IPS-15b (cell line): ENCODE measurements at regions not wholly inside any gene's neighbourhood (a gene's known extent, or its start where the extent isn't known, plus 50 kb on each side); places are given as distances from the start of the nearest gene placed in this dataset.

ENCODE experiments used
- H3K27me3 ChIP-seq: one replicate; pipeline ENCODE4 v1.6.1; 2013; ENCODE audit warnings: low read length; ENCODE audit not compliant: control insufficient read depth, insufficient read depth
- H3K36me3 ChIP-seq: one replicate; pipeline ENCODE4 v1.6.1; 2013; ENCODE audit warnings: low read length; ENCODE audit not compliant: control insufficient read depth, insufficient read depth
- H3K4me1 ChIP-seq: one replicate; pipeline ENCODE4 v1.6.1; 2013; ENCODE audit warnings: mild to moderate bottlenecking, low read length; ENCODE audit not compliant: control insufficient read depth, insufficient read depth
- H3K4me3 ChIP-seq: one replicate; pipeline ENCODE4 v1.5.1; 2013; ENCODE audit warnings: low read depth, low read length
- H3K9ac ChIP-seq: one replicate; pipeline ENCODE4 v1.6.1; 2013; ENCODE audit warnings: low read depth, mild to moderate bottlenecking, low read length
- H3K9me3 ChIP-seq: one replicate; pipeline ENCODE4 v1.6.1; 2013; ENCODE audit warnings: mild to moderate bottlenecking, low read length; ENCODE audit not compliant: control insufficient read depth, insufficient read depth

GRCh38 chr10:121213437-121213836 is 362.3 kb downstream of the WDR11 start:
- no peaks in the 10 kb centered on the region for H3K27me3 ChIP-seq
- H3K4me3 ChIP-seq: no peak overlapping the region
- peaks cover 2% of the 10 kb centered on the region for H3K4me1 ChIP-seq
- no peaks in the 10 kb centered on the region for H3K36me3 ChIP-seq
- H3K9ac ChIP-seq: no peak overlapping the region
- no peaks in the 10 kb centered on the region for H3K9me3 ChIP-seq

- no peaks in the 10 kb centered on the region for H3K9me3 ChIP-seq
- peaks cover 2% of the 10 kb centered on the region for H3K4me1 ChIP-seq
- no peaks in the 10 kb centered on the region for H3K27me3 ChIP-seq
- no peak overlapping the region for H3K4me3 ChIP-seq
- no peaks in the 10 kb centered on the region for H3K36me3 ChIP-seq
- no peak overlapping the region for H3K9ac ChIP-seq
These were observed 365.1 kb downstream of the WDR11 start for GRCh38 chr10:121216295-121216694.

GRCh38 chr10:121216721-121217181 is 365.6 kb downstream of the WDR11 start:
- no peak overlapping the region for H3K4me3 ChIP-seq
- H3K4me1 ChIP-seq: peaks cover 2% of the 10 kb centered on the region
- H3K27me3 ChIP-seq: no peaks in the 10 kb centered on the region
- no peaks in the 10 kb centered on the region for H3K9me3 ChIP-seq
- H3K36me3 ChIP-seq: no peaks in the 10 kb centered on the region
- no peak overlapping the region for H3K9ac ChIP-seq

GRCh38 chr10:121217331-121217730 is 366.2 kb downstream of the WDR11 start:
- H3K4me1 ChIP-seq: peaks cover 2% of the 10 kb centered on the region
- H3K9ac ChIP-seq: no peak overlapping the region
- no peak overlapping the region for H3K4me3 ChIP-seq
- H3K9me3 ChIP-seq: no peaks in the 10 kb centered on the region
- H3K27me3 ChIP-seq: no peaks in the 10 kb centered on the region
- H3K36me3 ChIP-seq: no peaks in the 10 kb centered on the region

- H3K36me3 ChIP-seq: no peaks in the 10 kb centered on the region
- H3K9ac ChIP-seq: no peak overlapping the region
- H3K9me3 ChIP-seq: no peaks in the 10 kb centered on the region
- no peaks in the 10 kb centered on the region for H3K27me3 ChIP-seq
- H3K4me3 ChIP-seq: no peak overlapping the region
- peaks cover 2% of the 10 kb centered on the region for H3K4me1 ChIP-seq
These were observed 369.9 kb downstream of the WDR11 start for GRCh38 chr10:121221072-121221471.

- Histone ChIP-seq H3K4me1 (peaks cover 2% of the 10 kb centered on the region), H3K36me3 (no peaks in the 10 kb centered on the region), H3K27me3 (no peaks in the 10 kb centered on the region), H3K9ac (no peak overlapping the region), H3K9me3 (no peaks in the 10 kb centered on the region), H3K4me3 (no peak overlapping the region)
These were observed 370.8 kb downstream of the WDR11 start for GRCh38 chr10:121221991-121222390.

GRCh38 chr10:121222842-121223241 is 371.7 kb downstream of the WDR11 start:
- H3K9ac ChIP-seq: no peak overlapping the region
- no peak overlapping the region for H3K4me3 ChIP-seq
- no peaks in the 10 kb centered on the region for H3K9me3 ChIP-seq
- no peaks in the 10 kb centered on the region for H3K36me3 ChIP-seq
- no peaks in the 10 kb centered on the region for H3K27me3 ChIP-seq
- peaks cover under 1% of the 10 kb centered on the region for H3K4me1 ChIP-seq

GRCh38 chr10:121231079-121231478 is 367.2 kb downstream of the FGFR2 start:
- H3K9me3 ChIP-seq: no peaks in the 10 kb centered on the region
- no peaks in the 10 kb centered on the region for H3K4me1 ChIP-seq
- H3K36me3 ChIP-seq: no peaks in the 10 kb centered on the region
- H3K27me3 ChIP-seq: no peaks in the 10 kb centered on the region
- H3K4me3 ChIP-seq: no peak overlapping the region
- no peak overlapping the region for H3K9ac ChIP-seq

GRCh38 chr10:121232494-121232893 is 365.8 kb downstream of the FGFR2 start:
- Histone ChIP-seq H3K27me3 (no peaks in the 10 kb centered on the region), H3K4me1 (no peaks in the 10 kb centered on the region), H3K36me3 (no peaks in the 10 kb centered on the region), H3K9ac (no peak overlapping the region), H3K9me3 (no peaks in the 10 kb centered on the region), H3K4me3 (no peak overlapping the region)

- Histone ChIP-seq H3K9me3 (no peaks in the 10 kb centered on the region), H3K9ac (no peak overlapping the region), H3K4me1 (no peaks in the 10 kb centered on the region), H3K36me3 (no peaks in the 10 kb centered on the region), H3K27me3 (no peaks in the 10 kb centered on the region), H3K4me3 (no peak overlapping the region)
These were observed 362.6 kb downstream of the FGFR2 start for GRCh38 chr10:121235692-121236091.

GRCh38 chr10:121236621-121237020 is 361.6 kb downstream of the FGFR2 start:
- no peaks in the 10 kb centered on the region for H3K9me3 ChIP-seq
- H3K27me3 ChIP-seq: no peaks in the 10 kb centered on the region
- H3K36me3 ChIP-seq: no peaks in the 10 kb centered on the region
- no peak overlapping the region for H3K4me3 ChIP-seq
- H3K9ac ChIP-seq: no peak overlapping the region
- no peaks in the 10 kb centered on the region for H3K4me1 ChIP-seq

GRCh38 chr10:121237718-121238117 is 360.5 kb downstream of the FGFR2 start:
- Histone ChIP-seq H3K9me3 (no peaks in the 10 kb centered on the region), H3K4me3 (no peak overlapping the region), H3K27me3 (no peaks in the 10 kb centered on the region), H3K9ac (no peak overlapping the region), H3K36me3 (no peaks in the 10 kb centered on the region), H3K4me1 (no peaks in the 10 kb centered on the region)

GRCh38 chr10:121240011-121240410 is 358.2 kb downstream of the FGFR2 start:
- no peak overlapping the region for H3K4me3 ChIP-seq
- no peaks in the 10 kb centered on the region for H3K36me3 ChIP-seq
- H3K9me3 ChIP-seq: no peaks in the 10 kb centered on the region
- H3K4me1 ChIP-seq: no peaks in the 10 kb centered on the region
- no peaks in the 10 kb centered on the region for H3K27me3 ChIP-seq
- no peak overlapping the region for H3K9ac ChIP-seq
